ENCODE measurements at regions not wholly inside any gene's neighbourhood (a gene's known extent, or its start where the extent isn't known, plus 50 kb on each side); places are given as distances from the start of the nearest gene placed in this dataset.

GRCh38 chr6:113511100-113511499, 346.0 kb upstream of the MARCKS start:
- TF ChIP-seq USF2 (IDR thresholded peaks at IDR 0.05) (no peak), PHF8 (IDR thresholded peaks at IDR 0.05; ENCODE audit: borderline replicate concordance, low read depth) (no peak), CBX2 (IDR thresholded peaks at IDR 0.05; ENCODE audit: borderline replicate concordance, low read depth) (no peak)

All from A549 (cell line).